Mesenchymal stem cell (in vitro differentiated cells and primary cell): ENCODE measurements at regions not wholly inside any gene's neighbourhood (a gene's known extent, or its start where the extent isn't known, plus 50 kb on each side); places are given as distances from the start of the nearest gene placed in this dataset.

Experiments
- DNase-seq: peaks from one replicate; pipeline ENCODE4 v3.0.0-alpha.2; 2013
- H2AFZ ChIP-seq: one replicate; pipeline ENCODE4 v1.6.1; 2013; ENCODE audit warnings: low read depth, mild to moderate bottlenecking, control low read depth, inconsistent platforms, low read length, moderate library complexity
- H2AK5ac ChIP-seq: 2 replicates; pipeline ENCODE4 v1.6.1; 2013; ENCODE audit warnings: low read length, moderate library complexity, mild to moderate bottlenecking, inconsistent platforms; ENCODE audit not compliant: severe bottlenecking
- H2BK120ac ChIP-seq: one replicate; pipeline ENCODE4 v1.6.1; 2013; ENCODE audit warnings: low read depth, mild to moderate bottlenecking, inconsistent platforms, low read length, moderate library complexity
- H2BK12ac ChIP-seq, 2 experiments: one replicate each; pipeline ENCODE4 v1.6.1; 2013; ENCODE audit warnings: inconsistent platforms in 2 of 2, low read length in 2 of 2, mild to moderate bottlenecking in 2 of 2, moderate library complexity in 2 of 2, control low read depth in 1 of 2
- H2BK15ac ChIP-seq: one replicate; pipeline ENCODE4 v1.6.1; 2013; ENCODE audit warnings: mild to moderate bottlenecking, low read depth, inconsistent platforms; ENCODE audit not compliant: poor library complexity, severe bottlenecking
- H2BK5ac ChIP-seq: 2 replicates; pipeline ENCODE4 v1.6.1; 2013; ENCODE audit warnings: low read depth, mild to moderate bottlenecking, low read length, control low read depth, inconsistent platforms; ENCODE audit not compliant: poor library complexity, severe bottlenecking
- H3K14ac ChIP-seq, 2 experiments: one replicate each; pipeline ENCODE4 v1.6.1; 2013; ENCODE audit warnings: inconsistent platforms in 2 of 2, low read length in 2 of 2, control low read depth in 1 of 2, mild to moderate bottlenecking in 1 of 2, moderate library complexity in 1 of 2
- H3K18ac ChIP-seq, 2 experiments: one replicate each; pipeline ENCODE4 v1.6.1; 2013; ENCODE audit warnings: inconsistent platforms in 2 of 2, low read length in 2 of 2, control low read depth in 1 of 2, low read depth in 1 of 2, mild to moderate bottlenecking in 1 of 2
- H3K23ac ChIP-seq, 2 experiments: one replicate each; pipeline ENCODE4 v1.6.1; 2013; ENCODE audit warnings: inconsistent platforms in 2 of 2, low read length in 2 of 2, mild to moderate bottlenecking in 2 of 2, moderate library complexity in 2 of 2, control low read depth in 1 of 2
- H3K27ac ChIP-seq: 2 replicates; pipeline ENCODE4 v1.5.1; 2013; ENCODE audit warnings: mild to moderate bottlenecking, moderate library complexity, low read length, control low read depth, inconsistent platforms; ENCODE audit not compliant: poor library complexity, severe bottlenecking
- H3K27me3 ChIP-seq, 2 experiments: 2 replicates each; pipeline versions ENCODE4 v1.6.1 to v1.7.0; 2013; ENCODE audit warnings: low read length in 2 of 2, mild to moderate bottlenecking in 2 of 2, moderate library complexity in 2 of 2, control low read depth in 1 of 2, inconsistent platforms in 1 of 2; ENCODE audit not compliant: control insufficient read depth in 1 of 2, insufficient read depth in 1 of 2
- H3K36me3 ChIP-seq, 2 experiments: 2 replicates each; pipeline versions ENCODE4 v1.6.1 to v1.7.0; 2013; ENCODE audit warnings: low read length in 2 of 2, control low read depth in 1 of 2, inconsistent platforms in 1 of 2, low read depth in 1 of 2, mild to moderate bottlenecking in 1 of 2; ENCODE audit not compliant: insufficient read depth in 2 of 2, control insufficient read depth in 1 of 2
- H3K4ac ChIP-seq, 2 experiments: one replicate each; pipeline ENCODE4 v1.6.1; 2013; ENCODE audit warnings: inconsistent platforms in 2 of 2, low read length in 2 of 2, mild to moderate bottlenecking in 2 of 2, moderate library complexity in 2 of 2, control low read depth in 1 of 2, low read depth in 1 of 2
- H3K4me1 ChIP-seq: 2 replicates; pipeline ENCODE4 v1.6.1; 2013; ENCODE audit warnings: low read depth, low read length, control low read depth; ENCODE audit not compliant: control insufficient read depth, insufficient read depth
- H3K4me2 ChIP-seq: 2 replicates; pipeline ENCODE4 v1.6.1; 2013; ENCODE audit warnings: low read length, mild to moderate bottlenecking, inconsistent platforms; ENCODE audit not compliant: poor library complexity, severe bottlenecking
- H3K4me3 ChIP-seq, 2 experiments: 2 replicates each; pipeline versions ENCODE4 v1.5.1 to v1.7.0; 2013; ENCODE audit warnings: low read length in 2 of 2, mild to moderate bottlenecking in 2 of 2, control low read depth in 1 of 2, low read depth in 1 of 2; ENCODE audit not compliant: insufficient read depth in 1 of 2
- H3K79me1 ChIP-seq: replicated peaks from 2 replicates; pipeline ENCODE4 v1.6.1; 2013; ENCODE audit warnings: mild to moderate bottlenecking, control low read depth, low read length, inconsistent platforms; ENCODE audit not compliant: poor library complexity, severe bottlenecking
- H3K9ac ChIP-seq: 2 replicates; pipeline ENCODE4 v1.7.0; 2013; ENCODE audit warnings: mild to moderate bottlenecking, low read length, moderate library complexity
- H3K9me3 ChIP-seq: 2 replicates; pipeline ENCODE4 v1.7.0; 2013; ENCODE audit warnings: mild to moderate bottlenecking, low read length; ENCODE audit not compliant: control insufficient read depth
- H4K8ac ChIP-seq: one replicate; pipeline ENCODE4 v1.6.1; 2013; ENCODE audit warnings: inconsistent platforms, mild to moderate bottlenecking, low read length, moderate library complexity
- H4K91ac ChIP-seq: one replicate; pipeline ENCODE4 v1.6.1; 2013; ENCODE audit warnings: mild to moderate bottlenecking, low read length, inconsistent platforms
- WGBS: methylation state at CpG from one replicate; pipeline ENCODE4 v1.1.7; 2013; ENCODE audit warnings: mixed read lengths; 5-methylcytosine and 5-hydroxymethylcytosine counted together

GRCh38 chr10:57053530-57053929, 692.5 kb upstream of the ZWINT start:
- Histone ChIP-seq H3K18ac (no peak overlapping the region), H4K8ac (no peak overlapping the region), H2AFZ (no peak overlapping the region), H3K4me1 (no peaks in the 10 kb centered on the region), H3K9ac (no peak overlapping the region), H3K36me3 (no peaks in the 10 kb centered on the region), H2BK120ac (no peak overlapping the region), H3K23ac (no peak overlapping the region), H3K14ac (no peak overlapping the region), H3K9me3 (peaks cover 22% of the 10 kb centered on the region), H3K4me3 (no peak overlapping the region), H3K4me2 (no peak overlapping the region), H2BK5ac (no peak overlapping the region), H2BK12ac (no peak overlapping the region), H3K27me3 (no peaks in the 10 kb centered on the region), H2AK5ac (no peak overlapping the region), H3K4ac (no peak overlapping the region), H3K79me1 (no peaks in the 10 kb centered on the region), H4K91ac (no peak overlapping the region), H3K27ac (no peak overlapping the region), H2BK15ac (no peak overlapping the region)
- WGBS = 80% methylated on average over 6 of the region's 6 CpGs
- DNase-seq = no peak

- H3K18ac ChIP-seq = no peak overlapping the region
- H4K8ac ChIP-seq = no peak overlapping the region
- H2BK15ac ChIP-seq = no peak overlapping the region
- H2AFZ ChIP-seq = no peak overlapping the region
- H3K23ac ChIP-seq = no peak overlapping the region
- peaks cover 22% of the 10 kb centered on the region for H3K9me3 ChIP-seq
- H2BK12ac ChIP-seq = no peak overlapping the region
- H3K9ac ChIP-seq = no peak overlapping the region
- H2BK5ac ChIP-seq = no peak overlapping the region
- WGBS = 50% methylated on average over 1 of the region's 2 CpGs
- H3K36me3 ChIP-seq = no peaks in the 10 kb centered on the region
- no peak overlapping the region for H3K4ac ChIP-seq
- H3K27me3 ChIP-seq = no peaks in the 10 kb centered on the region
- H4K91ac ChIP-seq = no peak overlapping the region
- DNase-seq = no peak
- no peak overlapping the region for H3K14ac ChIP-seq
- no peak overlapping the region for H2AK5ac ChIP-seq
- no peaks in the 10 kb centered on the region for H3K4me1 ChIP-seq
- H3K4me2 ChIP-seq = no peak overlapping the region
- no peak overlapping the region for H2BK120ac ChIP-seq
- H3K79me1 ChIP-seq = no peaks in the 10 kb centered on the region
- no peak overlapping the region for H3K4me3 ChIP-seq
- no peak overlapping the region for H3K27ac ChIP-seq
Observed at GRCh38 chr10:57049096-57049495, 688.0 kb upstream of the ZWINT start.

GRCh38 chr10:57038531-57038930, 677.5 kb upstream of the ZWINT start:
- no peak overlapping the region for H3K14ac ChIP-seq
- H3K9ac ChIP-seq = no peak overlapping the region
- no peak overlapping the region for H3K27ac ChIP-seq
- H3K23ac ChIP-seq = no peak overlapping the region
- peaks cover 13% of the 10 kb centered on the region for H3K9me3 ChIP-seq
- no peak overlapping the region for H2BK5ac ChIP-seq
- H3K27me3 ChIP-seq = no peaks in the 10 kb centered on the region
- no peak overlapping the region for H4K8ac ChIP-seq
- no peak overlapping the region for H3K4me2 ChIP-seq
- H3K79me1 ChIP-seq = no peaks in the 10 kb centered on the region
- no peak overlapping the region for H2BK12ac ChIP-seq
- H2AFZ ChIP-seq = no peak overlapping the region
- no peak overlapping the region for H4K91ac ChIP-seq
- DNase-seq = no peak
- H2BK15ac ChIP-seq = no peak overlapping the region
- no peaks in the 10 kb centered on the region for H3K36me3 ChIP-seq
- H2BK120ac ChIP-seq = no peak overlapping the region
- H3K4me3 ChIP-seq = no peak overlapping the region
- no peak overlapping the region for H2AK5ac ChIP-seq
- no CpG with 5 or more reads among the region's 2 CpGs for WGBS
- no peak overlapping the region for H3K4ac ChIP-seq
- no peak overlapping the region for H3K18ac ChIP-seq
- H3K4me1 ChIP-seq = no peaks in the 10 kb centered on the region

- H3K14ac ChIP-seq = no peak overlapping the region
- H4K91ac ChIP-seq = no peak overlapping the region
- H2BK120ac ChIP-seq = no peak overlapping the region
- H3K27me3 ChIP-seq = no peaks in the 10 kb centered on the region
- no peak overlapping the region for H3K4ac ChIP-seq
- no peaks in the 10 kb centered on the region for H3K36me3 ChIP-seq
- H3K9me3 ChIP-seq = peaks cover 42% of the 10 kb centered on the region
- no peak overlapping the region for H2BK5ac ChIP-seq
- whole genome bisulfite sequencing = no CpG with 5 or more reads among the region's 2 CpGs
- H3K4me3 ChIP-seq = no peak overlapping the region
- no peak for DNase-seq
- H4K8ac ChIP-seq = no peak overlapping the region
- H3K18ac ChIP-seq = no peak overlapping the region
- no peak overlapping the region for H2BK12ac ChIP-seq
- no peak overlapping the region for H3K9ac ChIP-seq
- H2BK15ac ChIP-seq = no peak overlapping the region
- H3K27ac ChIP-seq = no peak overlapping the region
- H2AK5ac ChIP-seq = no peak overlapping the region
- H2AFZ ChIP-seq = no peak overlapping the region
- H3K4me1 ChIP-seq = no peaks in the 10 kb centered on the region
- no peaks in the 10 kb centered on the region for H3K79me1 ChIP-seq
- no peak overlapping the region for H3K4me2 ChIP-seq
- H3K23ac ChIP-seq = no peak overlapping the region
Observed at GRCh38 chr10:57035310-57035709, 674.3 kb upstream of the ZWINT start.
